GM18502 (cell line): ENCODE measurements at regions not wholly inside any gene's neighbourhood (a gene's known extent, or its start where the extent isn't known, plus 50 kb on each side); places are given as distances from the start of the nearest gene placed in this dataset.

ENCODE experiments used
- ATAC-seq: cut with Tn5 transposase; IDR thresholded peaks from one replicate; pipeline ENCODE4 v1.9.1; 2021; ENCODE audit warnings: mild to moderate bottlenecking; ENCODE audit not compliant: unreplicated experiment, poor library complexity

DNA sequence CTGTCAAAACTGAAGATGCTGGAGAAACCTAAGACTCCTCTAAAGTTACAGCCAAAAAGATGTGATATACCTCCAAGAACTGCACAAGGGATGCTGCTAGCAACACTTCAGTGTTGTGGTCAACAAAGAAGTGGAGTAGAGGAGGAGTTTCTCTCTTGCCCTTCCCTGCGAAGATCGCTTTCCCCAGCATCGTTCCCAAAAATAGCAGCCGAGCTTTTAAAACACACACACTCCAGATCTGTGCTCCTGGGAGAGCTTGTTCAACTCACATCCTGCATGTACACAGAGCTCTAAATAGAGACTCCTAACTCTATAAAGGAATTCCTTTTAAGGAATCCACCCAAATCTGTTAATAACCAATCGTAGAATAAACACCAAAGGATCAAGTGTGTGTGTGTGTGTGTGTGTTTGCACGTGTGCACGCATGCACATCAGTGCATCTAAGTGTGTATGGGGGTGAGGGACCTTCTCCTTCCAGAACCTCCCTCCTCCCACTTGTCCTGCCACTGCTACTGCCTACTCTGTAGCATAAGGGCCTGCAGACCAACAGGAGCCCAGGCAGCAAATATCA is 58.5 kb downstream of the PSMG1 start:
- no peak for ATAC-seq

GRCh38 chr21:39123375-39123774 is 59.9 kb downstream of the PSMG1 start:
- ATAC-seq = no peak

DNA sequence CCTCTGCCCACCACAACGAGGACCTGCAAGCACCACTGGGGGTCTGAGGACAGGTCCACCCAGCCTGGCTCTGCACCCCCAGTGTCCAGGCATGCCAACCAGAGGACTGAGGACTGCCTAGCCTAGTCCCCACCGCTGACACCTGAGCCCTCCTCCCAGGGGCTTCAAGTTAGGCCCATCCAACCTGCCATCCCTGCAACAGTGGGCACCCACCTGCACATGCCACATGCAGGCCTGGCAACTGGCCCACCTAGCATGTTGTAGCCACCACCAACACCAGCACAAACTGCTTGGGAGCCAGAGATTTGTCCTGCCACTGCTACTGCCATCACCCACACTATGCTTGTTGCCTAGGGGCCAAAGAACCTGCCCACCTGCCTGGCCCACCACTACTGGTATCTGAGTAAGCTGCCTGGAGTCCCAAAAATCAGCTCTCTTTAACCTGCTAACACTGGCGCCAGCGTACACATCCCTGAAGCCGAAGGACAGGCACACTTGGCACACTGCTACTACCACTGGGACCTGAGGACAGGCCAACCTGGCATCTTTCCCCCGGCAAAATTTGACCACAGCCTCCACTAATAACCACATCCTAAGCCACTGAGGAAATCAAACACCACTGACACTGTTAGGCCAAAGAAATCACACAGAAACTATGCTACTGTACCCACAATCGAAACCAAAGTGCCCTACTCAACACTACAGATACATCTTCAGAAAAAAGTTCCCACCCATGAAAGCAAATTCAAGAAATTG is 61.5 kb downstream of the PSMG1 start:
- no peak for ATAC-seq

DNA sequence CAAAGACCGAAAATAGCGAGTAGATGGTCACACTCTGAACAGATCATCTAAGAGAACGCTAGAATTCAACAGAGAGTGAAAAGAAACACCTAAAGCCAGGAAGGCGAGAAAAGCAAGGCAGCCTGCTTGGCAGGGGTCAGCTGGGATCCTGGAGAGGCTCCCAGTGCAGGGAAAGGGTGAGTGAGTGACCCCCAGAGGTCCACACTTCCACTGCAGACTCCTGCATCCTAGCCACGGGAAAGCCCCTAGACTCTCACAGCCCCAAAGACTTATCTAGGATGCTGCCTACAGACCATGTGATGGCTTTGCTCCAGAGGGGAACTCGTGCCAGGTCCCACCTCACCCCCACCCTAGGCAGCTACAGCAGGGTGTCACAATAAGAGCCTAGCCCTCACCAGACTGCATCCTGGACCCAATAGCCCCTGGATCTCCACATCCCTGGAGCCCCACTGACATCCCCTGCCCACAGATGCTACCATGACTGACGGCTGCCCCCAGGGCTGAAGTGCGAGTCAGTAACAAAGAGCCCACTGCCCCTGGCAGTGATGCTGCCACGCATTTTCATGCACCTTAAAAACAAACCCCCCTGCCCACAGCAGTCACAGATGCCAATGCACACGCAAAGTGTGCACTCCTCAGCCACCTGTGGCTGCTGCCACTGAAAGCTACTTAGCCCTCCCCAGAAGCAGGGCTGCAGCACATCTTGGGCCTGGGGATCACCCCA is 62.2 kb downstream of the PSMG1 start:
- ATAC-seq = no peak

DNA sequence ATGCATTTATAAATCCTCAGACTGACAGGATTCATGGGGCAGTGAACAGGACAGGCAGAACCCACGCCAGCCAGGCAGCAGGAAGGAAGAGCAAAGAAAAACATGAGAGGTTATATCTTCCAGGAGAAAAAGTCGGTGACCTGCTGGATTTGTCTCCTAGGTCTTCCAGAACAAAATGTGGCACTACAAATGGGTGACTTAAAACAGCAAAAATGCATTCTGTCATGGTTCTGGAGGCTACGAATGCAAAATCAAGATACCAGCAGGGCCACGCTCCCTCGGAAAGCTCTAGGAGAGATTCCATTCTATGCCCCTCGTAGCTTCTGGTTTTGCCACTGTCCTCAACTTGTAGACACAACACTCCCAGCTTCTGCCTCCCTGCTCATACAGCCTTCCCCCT is 63.4 kb downstream of the PSMG1 start:
- no peak for ATAC-seq

DNA sequence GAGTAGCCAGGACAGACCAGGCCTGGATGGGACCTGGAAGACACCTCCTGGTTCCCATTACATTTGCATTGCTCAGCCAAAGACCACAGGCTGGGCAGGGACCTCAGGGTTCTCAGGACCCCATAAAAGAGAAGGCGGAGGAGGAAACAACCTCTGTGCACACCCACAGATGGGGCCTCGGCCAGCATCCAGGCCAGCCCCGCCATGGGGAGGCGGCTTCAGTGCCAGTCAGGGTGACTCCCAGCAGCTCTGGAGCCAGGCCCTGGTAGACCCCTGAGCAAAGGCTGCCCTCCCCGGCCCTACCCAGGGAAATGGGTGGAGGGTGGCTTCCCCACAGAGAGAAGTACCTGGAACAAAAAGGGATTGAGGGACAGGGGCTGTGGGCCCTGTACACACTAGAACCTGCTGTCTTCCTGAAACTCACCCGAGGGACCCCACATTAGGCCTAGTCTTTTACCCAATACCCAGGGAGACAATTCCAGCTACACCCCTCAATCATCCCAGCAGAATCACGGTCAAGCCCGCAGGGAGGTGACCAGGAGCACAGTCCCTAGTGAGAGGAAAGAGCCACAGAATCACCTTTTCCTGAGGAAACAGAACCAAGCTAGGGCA is 64.5 kb downstream of the PSMG1 start:
- ATAC-seq = no peak

GRCh38 chr21:39118061-39118460 is 65.2 kb downstream of the PSMG1 start:
- no peak for ATAC-seq

GRCh38 chr21:39117440-39117970 is 65.7 kb downstream of the PSMG1 start:
- ATAC-seq = no peak

- no peak for ATAC-seq
Observed at GRCh38 chr21:39116761-39117439, 66.4 kb downstream of the PSMG1 start.

DNA sequence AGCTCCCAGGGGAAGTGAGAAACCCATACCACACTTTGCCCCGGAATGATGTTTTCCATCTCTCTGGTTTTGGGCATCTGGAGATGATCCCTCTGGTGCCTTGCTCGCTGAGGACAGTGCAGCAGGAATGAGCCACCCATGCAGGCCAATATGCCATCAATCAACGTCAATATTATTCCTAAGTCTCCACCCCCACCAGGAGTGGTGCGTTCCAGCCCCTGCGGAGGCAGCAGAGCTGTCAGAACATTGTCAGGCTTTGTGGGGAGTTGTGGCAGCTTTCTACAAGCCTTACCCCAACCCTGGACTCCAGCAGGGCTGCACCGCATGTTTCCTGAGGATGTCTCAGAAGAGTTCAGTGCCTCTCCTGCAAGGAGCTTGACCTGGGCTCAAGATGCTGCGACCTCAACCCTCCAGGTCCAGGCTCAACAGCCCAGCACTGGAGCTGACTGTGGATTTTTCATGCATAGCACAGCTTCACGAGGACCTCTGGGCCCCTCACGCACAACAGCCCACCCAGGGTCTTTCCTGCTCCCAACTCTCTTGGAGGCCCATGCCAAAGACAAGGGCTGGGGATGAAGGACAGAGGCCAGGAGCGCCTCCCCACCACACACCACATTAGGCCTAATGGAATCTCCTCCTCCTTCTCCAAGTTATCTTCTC is 67.5 kb downstream of the PSMG1 start:
- ATAC-seq = no peak

DNA sequence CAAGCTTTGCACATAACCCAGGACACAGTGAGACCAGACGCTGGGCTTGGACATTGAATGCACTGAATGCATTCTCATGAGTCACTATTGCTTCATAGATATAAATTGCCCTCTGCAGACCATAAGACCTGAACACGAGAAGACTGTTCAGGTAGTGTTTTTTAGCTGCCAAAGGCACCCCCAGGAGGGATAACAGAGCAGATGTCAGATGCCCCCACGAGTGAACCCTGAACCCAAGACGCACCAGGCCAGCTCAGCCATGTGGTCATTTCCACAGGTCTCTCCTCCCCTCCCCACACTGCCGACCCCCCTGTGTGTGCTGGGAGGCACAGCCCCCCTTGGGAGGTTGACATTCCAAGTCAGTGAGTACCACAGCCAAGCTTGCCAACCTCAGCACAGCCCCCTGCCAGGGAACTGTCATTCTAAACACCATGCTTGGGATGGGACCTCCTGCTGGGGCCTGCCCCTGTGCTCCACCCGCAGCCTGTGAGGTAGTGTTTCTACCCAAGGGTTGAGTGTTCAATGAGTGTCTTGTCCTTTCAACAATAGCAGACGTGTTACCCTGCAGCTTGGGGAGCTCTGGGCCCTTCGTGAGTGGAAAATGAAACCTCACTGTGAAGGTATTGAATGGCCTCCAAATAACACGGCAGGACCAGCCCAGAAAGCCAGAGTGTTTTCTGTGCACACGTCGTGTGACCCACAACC is 68.2 kb downstream of the PSMG1 start:
- ATAC-seq = no peak

DNA sequence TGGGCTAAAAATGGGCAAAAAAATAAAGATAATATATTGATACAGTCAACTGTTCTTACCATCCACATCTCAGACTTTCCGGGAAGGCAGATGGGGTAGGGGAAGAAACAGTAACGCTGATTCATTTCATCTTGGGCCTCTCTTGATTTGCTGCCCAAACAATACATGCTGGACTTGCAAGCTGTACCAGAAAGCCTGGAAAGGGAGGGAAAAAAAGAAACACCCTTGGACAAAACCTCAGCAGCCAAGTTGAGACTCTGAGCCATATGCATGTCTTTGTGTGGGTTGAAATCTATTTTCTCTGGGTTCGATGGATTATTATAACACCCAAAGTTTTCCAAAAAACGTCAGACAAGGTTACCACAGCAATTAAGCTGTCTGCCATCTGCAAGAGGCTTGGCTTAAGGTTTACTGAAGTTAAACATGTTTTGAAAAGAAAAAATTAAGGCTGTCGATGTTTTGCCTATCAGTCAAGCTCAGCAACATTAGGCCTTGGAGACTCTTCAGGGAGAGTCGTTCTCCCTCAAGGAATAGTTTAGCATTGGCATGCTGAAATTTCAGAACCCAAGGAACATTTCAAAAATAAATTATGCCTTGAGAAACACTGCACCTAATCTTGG is 71.2 kb downstream of the PSMG1 start:
- ATAC-seq = no peak

GRCh38 chr21:39110431-39110830 is 72.8 kb downstream of the PSMG1 start:
- no peak for ATAC-seq

DNA sequence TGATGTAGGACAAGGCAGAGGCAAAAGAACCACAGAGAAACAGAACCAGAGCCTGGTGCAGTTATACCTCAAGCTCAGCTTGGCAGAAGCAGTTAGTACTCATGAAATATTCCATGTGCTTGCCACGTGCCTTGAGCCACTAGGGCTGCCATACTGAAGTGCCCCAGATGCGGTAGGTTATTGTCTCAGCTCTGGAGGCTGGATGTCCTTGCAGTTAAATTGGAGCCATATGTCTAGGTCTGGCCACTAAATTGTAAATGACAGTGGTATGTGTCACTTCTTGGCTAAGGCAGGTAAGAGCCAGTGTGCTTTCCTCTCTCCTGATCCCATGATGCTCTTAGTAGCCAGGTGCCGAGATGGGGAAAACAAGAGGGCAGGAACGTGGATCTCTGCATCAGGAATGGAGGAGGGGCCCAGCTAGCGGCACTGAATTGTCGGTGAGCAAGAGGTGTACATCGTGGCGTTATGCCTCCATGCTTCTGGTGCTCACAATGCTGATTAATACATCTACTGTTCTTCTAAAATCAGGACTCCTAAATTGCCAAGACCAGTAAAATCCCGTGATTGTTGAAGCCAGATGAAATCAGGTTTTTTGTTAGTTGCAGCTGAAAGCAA is 73.5 kb downstream of the PSMG1 start:
- ATAC-seq = no peak

GRCh38 chr21:39109163-39109530 is 74.1 kb downstream of the PSMG1 start:
- no peak for ATAC-seq

DNA sequence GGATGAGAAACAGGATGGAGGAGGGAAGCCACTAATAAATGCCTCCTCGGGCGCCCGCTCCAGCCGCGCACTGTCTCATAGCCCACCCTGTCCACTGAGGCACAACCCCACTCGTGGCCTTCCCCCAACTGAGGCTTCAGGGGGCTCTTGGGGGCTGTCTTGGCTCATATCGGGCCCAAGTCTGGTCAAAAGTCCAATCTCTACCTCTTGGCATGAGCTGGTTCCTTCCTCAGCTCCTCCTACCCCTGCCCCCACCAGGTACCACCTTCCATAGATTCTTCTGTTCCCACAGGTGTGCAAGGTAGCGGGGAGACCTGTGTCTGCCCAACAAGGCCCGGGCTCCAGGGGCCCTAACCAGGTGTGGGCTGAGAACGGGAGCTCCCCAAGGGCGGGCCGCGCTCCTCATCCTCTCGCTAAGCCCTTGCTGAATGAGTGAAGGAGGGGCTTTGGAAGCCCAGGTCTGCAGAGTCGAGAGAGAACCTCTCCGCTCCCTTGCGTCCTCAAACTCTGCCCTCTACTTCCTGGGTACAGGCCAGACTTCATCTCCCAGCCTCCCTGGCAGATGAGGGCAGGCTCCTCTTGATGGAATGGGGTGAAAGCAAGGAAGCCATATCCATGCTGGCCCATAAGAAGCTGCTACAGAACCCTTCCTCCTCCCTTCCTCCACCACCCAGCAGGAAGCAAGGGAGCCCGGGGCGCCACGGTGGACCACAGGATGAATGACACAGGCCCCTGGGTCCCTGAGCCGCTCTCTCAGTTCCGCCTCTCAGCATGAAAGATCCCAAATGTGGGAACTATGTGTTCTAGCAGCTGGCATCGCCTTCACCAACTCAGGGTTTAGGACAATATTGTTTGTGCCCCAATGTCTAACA is 74.7 kb downstream of the PSMG1 start:
- ATAC-seq = no peak

- ATAC-seq = no peak
Observed at GRCh38 chr21:39107739-39108138, 75.5 kb downstream of the PSMG1 start.
